Inflammatory macrophage treated with lipopolysaccharide for 1 hour (primary cell): ENCODE measurements at regions not wholly inside any gene's neighbourhood (a gene's known extent, or its start where the extent isn't known, plus 50 kb on each side); places are given as distances from the start of the nearest gene placed in this dataset.
"Not testable (repeated sequence)": the region's sequence is repeated elsewhere in the genome, so short reads cannot be mapped to it uniquely, and the experiment has no call there.

Experiments
- DNase-seq, 2 donors: peaks; one replicate each; pipeline ENCODE4 v3.0.0-alpha.2; 2020 to 2022

DNA sequence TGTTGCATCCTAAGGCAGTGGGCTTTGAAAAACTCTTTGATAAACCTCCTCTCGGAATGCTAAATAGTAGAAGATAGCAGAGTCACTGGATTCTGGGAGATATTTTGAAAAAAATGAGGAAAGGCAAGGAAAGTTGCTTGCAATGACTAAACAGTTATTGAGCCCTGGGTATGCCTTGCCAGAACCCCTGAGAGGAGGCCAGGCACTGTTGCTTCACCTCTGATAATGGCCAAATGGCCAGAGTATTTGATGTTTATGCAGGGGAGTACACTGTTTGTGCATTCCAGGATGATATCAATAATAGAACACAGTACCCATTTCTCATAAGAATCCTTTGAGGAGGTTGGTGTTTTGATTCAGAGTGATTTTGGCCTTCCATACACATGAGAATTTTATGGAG is 935.1 kb upstream of the WWC1 start:
- DNase-seq: no peak

DNA sequence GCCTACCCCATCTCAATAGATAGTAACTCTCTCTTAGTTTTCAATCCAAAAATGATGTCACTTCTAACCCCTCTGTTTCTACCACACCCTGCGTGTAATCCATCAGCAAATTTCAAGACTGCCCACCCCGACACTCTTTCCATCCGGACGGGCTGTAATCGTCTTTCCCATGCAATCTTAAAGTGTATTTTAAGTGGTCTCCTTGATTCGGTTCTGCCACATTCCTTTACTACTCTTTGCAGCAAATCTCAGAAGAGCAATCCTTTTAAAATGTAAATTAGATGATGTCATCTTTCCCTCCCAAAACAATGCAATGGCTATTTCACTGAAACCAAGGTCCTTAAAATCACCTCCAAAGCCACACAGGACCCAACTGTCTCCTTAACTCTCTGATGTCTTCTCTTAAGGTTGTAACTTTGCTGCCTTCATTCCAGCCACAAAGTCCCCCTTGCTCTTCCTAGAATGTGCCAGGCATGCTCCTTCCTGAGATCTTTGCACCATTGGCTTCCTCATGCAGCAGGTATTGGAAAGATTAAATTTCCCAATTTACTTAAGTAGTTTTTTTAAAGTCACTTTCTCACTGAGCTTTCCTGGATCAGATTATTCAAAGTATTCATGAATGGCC is 932.5 kb upstream of the WWC1 start:
- no peak for DNase-seq

DNA sequence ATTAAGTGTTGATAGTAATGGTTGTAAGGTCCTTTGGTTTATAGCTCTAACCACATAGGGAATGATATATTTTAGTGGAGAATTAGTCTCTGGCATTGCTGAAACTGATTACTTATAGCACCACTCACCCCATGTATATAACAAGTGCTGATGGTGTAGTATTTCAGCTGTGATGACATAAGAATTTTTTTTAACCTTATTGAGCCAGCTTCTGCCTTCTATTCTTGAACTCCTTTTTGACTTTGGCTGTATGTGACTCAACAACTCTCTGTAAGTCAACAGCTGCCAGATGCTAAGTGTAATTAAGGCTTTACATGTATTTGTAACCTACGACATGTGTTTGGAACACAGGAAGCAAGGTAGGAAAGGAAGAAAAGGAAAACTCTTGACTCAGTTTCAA is 929.6 kb upstream of the WWC1 start:
- no peak for DNase-seq

DNA sequence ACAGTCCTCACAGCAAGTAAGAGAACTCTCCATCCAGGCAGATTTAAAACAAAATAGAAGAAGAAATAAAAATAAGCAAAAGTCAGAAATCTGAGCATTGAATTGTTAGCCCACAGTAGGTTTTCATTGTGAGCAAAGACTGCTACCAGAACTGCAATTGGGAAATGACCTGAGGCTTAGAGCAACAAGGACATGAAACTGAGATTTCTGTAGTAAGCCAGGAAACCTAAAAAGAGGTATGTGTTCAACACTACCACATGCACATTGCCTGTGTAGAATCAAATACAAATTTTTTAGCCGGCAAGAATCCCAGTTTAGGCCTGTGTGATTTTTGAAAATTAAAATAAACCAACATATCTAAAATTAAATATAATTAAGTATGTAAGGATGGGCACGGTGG is 928.4 kb upstream of the WWC1 start:
- DNase-seq: no peak

DNA sequence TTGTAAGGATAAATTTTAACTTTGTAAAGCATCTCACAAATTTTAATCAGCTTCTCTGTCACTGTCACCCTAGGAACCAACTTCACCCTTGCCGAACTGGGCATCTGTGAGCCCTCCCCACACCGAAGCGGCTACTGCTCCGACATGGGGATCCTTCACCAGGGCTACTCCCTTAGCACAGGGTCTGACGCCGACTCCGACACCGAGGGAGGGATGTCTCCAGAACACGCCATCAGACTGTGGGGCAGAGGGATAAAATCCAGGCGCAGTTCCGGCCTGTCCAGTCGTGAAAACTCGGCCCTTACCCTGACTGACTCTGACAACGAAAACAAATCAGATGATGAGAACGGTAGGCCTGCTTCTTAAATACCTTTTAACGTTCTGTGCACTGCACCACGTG is 916.3 kb upstream of the WWC1 start:
- DNase-seq: no peak

DNA sequence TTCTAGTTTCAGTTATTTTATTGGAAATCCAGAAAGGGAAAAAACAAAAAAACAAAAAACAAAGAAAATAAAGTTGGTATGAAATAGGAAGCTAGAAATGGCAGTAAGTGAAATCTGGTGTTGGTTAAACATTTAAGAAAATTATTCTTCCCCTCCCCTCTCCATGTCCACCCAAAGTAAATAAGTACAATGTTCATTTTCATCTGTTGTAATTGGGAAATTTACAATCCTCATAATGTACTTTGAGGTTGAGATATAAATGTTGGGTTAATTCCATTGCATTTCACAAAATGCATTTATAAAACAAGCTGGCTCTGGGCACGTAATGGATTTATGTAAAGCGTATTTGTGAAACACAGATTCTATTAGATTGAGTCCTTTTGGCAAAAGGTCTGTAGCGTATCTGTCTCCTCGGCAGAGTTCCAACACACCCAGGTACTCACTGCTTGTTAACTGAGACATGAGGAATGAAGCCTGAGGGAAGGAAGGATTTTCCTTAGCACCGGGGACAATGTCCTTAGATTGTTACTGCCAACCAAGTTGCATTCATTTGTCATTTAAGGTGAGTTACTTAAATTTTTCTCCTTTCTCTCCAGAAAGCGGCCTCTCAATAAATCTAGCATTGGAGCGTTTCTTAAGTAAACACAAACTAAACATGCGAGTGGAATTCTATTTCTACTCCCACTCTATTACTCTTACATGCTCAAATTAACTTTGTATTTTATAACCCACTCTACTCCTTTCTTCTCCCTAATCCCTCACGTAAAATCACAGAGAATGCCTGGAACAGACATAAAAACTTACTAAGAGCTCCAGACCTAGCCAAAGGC is 912.3 kb upstream of the WWC1 start:
- no peak for DNase-seq

DNA sequence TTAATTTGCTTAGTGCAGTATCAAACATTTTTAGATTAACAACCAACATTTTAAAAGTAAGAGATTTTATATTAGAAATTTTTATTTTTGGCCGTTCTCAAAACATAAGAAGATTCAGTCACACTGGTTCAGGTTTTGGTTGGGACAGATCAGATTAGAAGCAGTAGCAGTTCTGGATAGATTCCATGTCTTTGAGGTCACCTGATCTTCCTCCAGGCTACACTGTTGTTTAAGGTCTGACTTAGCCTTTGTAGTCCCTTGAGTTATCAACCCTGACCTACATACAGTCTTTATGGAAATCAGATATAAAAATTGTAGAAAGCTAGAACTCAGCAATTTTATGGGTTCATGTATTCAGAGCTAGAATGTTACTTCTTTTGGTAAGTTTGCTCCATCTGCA is 910.0 kb upstream of the WWC1 start:
- no peak for DNase-seq

DNA sequence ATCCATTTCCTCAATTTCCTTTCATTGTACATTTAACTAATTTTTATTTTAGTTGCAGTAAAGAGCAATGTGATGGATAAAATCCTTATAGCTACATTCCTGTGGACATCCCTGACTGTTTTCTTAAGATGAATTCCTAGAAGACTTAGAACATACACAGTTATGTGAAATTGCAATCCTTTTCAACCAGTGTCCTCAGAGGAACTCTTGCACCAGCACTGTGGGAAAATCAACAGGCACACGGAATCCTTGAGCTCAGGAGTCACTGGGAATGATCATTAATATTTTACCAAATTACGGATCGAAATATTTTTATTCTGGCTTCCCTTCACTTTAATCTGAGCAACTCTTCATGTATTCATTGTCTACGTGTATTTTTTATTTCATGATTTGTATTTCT is 901.9 kb upstream of the WWC1 start:
- DNase-seq: no peak

DNA sequence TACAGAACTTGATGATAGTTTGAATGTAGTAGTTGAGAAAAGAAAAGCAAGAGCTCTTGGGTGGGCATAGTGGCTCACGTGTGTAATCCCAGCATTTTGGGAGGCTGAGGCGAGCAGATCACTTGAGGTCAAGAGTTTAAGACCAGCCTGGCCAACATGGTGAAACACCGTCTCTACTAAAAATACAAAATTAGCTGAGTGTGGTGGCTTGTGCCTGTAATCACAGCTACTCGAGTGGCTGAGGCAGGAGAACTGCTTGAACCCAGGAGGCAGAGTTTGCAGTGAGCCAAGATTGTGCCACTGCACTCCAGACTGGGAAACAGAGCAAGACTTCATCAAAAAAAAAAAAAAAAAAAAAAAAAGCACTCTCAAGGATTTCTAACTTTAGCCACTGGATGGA is 900.2 kb upstream of the WWC1 start:
- DNase-seq: not testable (repeated sequence)

DNA sequence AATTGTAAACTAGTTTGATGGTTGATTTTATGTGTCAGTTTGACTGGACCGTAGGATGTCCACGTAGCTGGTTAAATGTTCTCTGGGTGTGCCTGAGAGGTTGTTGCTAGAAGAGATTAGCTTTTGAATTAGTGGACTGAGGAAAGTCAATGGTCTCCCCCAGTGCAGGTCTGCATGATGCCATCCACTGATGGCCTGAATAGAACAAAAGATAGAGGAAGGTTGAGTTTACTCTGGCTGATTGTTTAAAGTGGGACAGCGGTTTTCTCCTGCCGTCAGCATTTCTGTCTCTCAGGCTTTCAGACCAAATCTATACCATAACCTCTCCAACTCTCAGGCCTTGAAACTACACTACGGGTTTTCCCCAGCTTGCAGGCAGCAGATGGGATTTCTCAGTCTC is 899.2 kb upstream of the WWC1 start:
- no peak for DNase-seq

DNA sequence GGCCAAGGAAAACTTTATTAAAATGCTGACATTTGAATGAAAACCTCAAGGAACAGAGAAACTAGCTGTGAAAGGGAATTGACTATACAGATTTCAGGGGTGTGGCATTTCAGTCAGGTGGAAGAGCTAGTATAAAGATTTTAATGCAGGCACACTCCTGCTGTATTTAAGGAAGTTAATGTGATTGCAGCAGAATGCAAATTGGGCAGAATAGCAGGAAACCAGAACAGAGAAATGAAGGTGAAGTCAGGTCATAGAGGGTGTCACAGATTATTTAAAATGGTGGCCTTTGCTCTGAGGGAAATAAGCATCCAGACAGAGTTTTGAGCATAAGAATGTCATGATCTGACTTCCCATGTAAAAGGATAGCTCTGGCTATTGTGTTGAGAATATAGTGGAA is 898.1 kb upstream of the WWC1 start:
- no peak for DNase-seq

DNA sequence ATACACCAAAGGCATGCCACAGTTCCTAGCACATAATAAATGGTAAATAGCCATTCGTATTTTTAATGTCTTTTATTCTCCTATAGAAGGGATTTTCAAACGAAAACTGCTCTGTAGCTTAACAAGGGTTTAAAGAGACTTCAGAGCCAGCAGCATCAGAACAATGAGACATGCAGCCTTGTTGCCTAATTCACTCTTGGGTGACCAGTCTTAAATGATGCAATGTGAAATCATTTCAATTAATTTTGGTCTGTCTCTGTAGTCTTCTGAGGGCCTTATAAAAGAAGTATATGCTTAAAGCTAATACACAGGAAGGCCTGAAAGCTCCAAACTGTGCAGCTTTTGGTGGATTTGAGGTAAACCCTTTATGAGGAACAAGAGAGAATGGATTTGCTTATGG is 888.8 kb upstream of the WWC1 start:
- DNase-seq: no peak

DNA sequence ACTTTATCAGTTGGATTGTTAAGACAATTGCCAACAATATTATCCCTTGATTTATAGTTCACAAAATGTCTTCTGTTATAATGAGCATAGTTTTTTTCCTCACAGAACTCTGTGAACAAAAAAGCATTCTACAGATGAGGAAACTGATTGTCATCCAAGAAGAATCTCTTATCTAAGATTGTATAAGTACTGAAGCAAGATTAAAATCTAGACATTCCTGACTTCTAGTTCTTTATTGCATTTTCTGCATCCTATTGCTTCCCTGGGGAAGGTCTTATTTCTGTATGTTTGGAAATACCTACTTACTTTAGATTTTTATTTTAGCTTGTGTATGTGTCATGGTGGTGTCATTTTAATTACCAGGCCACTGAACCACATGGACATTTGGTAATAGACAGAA is 884.9 kb upstream of the WWC1 start:
- DNase-seq: no peak

DNA sequence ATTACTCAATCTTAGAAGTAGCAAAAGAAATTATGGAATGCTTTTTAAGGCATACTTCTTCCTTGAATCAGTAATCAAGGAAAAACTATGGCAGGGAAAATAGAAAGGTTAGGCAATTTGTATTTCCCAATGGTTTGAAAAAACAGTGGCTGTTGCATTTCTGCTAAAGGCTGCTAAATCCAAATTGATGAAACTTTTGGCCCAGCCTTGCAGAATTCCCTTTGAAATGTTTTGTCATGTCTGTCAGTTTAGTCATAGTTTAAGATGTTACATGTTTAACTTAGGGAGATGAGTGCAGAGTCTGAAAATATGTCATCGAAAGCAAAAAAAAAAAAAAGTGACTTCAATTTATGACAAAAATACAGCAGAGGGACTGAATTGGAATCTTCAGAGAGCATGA is 878.9 kb upstream of the WWC1 start:
- no peak for DNase-seq

DNA sequence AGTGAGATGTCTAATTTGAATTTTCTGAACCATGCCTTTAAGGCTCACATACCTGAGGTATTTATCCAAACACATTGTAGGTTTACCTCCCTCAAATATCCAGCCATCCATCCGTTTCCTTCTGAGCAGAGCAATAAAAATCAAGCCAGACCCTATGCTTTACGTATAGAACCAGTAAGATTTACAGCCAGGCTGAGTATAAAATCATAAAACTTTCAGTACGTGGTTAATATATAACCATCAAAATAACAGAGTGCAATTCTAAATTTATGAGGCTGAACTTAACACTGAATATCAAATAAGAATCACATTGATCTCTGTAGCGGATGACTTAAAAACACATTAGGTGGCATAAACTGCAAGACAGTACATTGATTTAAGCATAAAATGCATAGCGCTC is 877.9 kb upstream of the WWC1 start:
- no peak for DNase-seq

DNA sequence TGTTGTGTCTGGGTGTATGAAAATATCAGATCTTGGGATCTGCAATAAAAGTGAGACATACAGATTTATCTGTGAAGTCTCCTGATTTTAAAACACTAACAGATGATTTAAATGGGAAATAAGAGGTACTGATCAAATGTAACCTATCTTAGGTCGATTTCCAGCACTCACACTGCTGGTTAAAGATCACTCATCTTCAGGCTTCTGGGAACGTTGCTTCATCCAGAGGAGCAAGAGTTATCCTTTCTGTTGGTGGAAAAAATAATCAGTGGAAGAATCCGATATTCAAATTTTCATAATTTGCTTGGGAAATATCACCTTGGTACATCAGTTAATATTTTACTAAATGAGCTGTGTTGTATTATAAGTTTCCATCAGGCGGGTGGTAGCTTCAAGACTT is 876.8 kb upstream of the WWC1 start:
- no peak for DNase-seq

DNA sequence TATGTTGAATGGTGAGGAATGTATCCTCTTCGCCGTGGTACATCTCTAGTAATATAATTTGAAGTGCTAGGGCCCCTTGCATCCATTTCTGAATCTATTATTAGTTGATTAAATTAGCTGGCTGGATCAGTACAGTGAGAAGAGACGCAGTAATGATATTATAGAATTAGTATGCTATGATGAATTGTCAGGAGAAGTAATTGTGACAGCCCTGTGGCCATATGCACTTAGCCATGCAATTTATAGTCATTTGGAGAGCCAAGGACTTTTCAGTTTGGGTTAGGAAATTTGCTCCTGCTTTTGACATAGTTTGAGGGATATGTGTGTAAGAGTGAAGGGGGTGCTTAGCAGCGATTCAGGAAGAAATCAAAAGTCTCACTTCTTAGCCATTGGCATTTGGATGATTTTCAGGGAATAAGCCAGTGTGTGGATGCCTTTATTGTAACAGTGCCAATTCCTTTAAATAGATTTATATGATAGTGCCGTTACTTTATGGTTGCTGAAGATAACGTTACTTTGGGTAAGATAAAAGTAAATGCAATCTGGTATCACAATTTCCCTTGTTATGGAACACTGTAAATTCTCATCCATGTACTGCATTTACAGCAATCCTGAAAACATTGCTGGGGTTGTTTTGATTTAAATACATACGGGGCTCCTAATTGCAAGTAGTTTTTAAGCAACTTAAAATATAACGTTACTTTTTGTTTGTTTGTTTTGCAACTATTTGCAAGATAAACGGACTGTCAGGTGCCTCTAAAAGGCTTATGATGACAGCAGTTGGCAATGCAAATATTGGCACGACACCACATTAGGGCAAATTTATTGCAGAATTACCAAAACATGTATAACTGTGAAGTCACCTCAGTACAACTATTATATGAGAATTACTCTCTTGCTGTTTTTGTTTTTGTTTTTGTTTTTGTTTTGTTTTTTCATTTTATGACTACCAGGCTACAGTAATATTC is 875.4 kb upstream of the WWC1 start:
- no peak for DNase-seq

DNA sequence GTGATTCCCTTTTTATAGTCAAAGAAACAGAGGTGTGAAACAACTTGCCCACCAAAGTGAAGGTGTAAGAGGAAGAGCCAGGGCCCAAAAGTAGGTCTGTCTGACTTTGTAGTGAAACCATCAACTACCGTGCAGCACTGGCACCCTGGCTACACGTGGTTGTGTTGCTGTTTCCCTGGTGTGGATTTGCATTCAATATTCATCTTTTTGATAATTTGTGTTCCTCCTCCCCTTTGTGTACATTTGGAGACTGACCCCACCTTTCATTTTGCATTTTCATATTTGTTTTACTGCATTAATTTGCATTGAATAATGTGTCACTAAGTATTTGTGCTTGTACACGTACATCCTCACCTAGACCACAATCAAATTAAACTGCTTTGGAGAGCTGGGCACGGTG is 873.8 kb upstream of the WWC1 start:
- no peak for DNase-seq

DNA sequence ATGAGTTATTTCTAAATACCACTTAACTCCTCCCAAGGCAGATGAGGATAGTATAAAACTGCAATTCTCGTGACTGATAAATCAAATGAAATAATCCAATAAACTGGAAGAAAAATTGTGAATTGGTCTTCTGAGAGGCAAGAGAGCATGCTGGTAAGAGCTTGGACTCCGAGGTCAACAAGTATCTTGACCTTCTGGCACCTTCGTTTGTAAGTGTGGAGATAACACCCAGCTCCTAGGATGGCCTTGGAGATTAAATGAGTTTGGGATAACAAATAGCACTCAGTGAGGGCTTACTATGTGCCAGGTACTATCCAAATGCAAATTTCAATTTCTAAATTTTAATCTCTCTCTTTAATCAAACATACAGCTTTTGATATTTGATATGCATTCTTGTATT is 866.3 kb upstream of the WWC1 start:
- no peak for DNase-seq

DNA sequence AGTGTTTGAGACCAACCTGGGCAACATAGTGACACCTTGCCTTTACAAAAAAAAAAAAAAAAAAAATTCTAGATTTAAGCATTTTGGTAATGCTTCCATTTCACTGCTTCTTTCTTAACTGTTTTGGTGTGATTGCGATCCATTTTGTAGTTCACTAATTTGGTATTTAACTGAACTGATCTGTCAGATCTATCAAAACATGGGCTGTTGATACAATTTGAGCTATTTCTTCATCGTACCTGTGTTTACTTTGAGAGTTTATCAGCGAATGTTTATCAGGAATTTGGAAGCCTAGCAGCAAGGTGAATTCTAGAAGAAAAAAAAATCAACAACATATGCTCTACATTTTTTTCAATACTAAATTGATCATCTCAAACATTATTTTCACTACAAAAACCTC is 864.9 kb upstream of the WWC1 start:
- no peak for DNase-seq

DNA sequence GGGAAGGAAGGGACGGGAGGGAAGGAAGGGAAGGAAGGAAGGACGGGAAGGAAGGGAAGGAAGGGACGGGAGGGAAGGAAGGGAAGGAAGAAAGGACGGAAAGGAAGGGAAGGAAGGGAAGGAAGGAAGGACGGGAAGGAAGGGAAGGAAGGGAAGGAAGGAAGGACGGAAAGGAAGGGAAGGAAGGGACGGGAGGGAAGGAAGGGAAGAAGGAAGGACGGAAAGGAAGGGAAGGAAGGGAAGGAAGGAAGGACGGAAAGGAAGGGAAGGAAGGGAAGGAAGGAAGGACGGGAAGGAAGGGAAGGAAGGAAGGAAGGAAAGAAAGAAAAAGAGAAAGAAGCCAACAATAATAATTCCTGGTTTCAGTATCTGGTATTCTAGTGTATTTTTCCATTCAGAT is 863.8 kb upstream of the WWC1 start:
- DNase-seq: not testable (repeated sequence)

DNA sequence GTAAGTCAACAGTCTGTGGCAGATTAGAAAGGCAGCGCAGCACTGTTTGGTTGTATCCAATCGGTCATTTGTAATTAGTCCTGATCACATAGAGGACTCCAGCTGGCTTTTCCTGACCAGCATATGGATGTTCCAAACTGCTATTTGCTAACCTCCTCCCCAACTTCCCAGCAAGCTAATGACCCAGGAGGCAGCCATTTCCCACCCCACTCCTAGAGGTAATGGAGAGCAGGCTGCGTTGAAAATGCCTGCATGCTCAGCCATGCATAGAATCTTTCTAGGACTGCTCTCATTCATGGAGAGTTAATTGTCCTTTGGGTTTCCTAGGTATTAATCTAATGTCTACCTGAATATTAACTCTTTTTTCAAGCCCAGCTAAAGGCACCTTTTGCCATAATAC is 850.6 kb upstream of the WWC1 start:
- no peak for DNase-seq

DNA sequence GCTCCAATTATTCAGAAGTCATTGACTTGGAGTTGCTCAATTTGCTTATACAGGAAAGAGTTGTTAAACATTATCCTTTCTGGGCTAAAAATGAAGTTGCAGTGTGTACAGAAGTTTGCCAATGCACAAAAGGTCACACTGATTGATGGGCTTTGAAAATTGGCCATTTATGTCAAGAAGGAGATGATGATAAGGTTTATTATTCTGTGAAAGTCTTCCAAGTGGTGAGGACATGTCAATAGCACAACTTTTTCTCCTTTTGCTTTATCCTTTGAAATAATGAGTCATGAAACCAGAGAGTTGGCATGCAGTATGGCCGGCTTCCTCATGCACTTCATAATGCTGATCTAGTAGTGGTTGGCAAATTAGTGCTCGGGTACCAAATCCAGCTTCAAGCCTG is 848.5 kb upstream of the WWC1 start:
- DNase-seq: no peak
